Mesenchymal stem cell (in vitro differentiated cells and primary cell): ENCODE measurements at regions not wholly inside any gene's neighbourhood (a gene's known extent, or its start where the extent isn't known, plus 50 kb on each side); places are given as distances from the start of the nearest gene placed in this dataset.
"Not testable (repeated sequence)": the region's sequence is repeated elsewhere in the genome, so short reads cannot be mapped to it uniquely, and the experiment has no call there.

Source experiments
- DNase-seq: peaks from one replicate; pipeline ENCODE4 v3.0.0-alpha.2; 2013
- H2AFZ ChIP-seq: one replicate; pipeline ENCODE4 v1.6.1; 2013; ENCODE audit warnings: low read depth, mild to moderate bottlenecking, control low read depth, inconsistent platforms, low read length, moderate library complexity
- H2AK5ac ChIP-seq: 2 replicates; pipeline ENCODE4 v1.6.1; 2013; ENCODE audit warnings: low read length, moderate library complexity, mild to moderate bottlenecking, inconsistent platforms; ENCODE audit not compliant: severe bottlenecking
- H2BK120ac ChIP-seq: one replicate; pipeline ENCODE4 v1.6.1; 2013; ENCODE audit warnings: low read depth, mild to moderate bottlenecking, inconsistent platforms, low read length, moderate library complexity
- H2BK12ac ChIP-seq, 2 experiments: one replicate each; pipeline ENCODE4 v1.6.1; 2013; ENCODE audit warnings: inconsistent platforms in 2 of 2, low read length in 2 of 2, mild to moderate bottlenecking in 2 of 2, moderate library complexity in 2 of 2, control low read depth in 1 of 2
- H2BK15ac ChIP-seq: one replicate; pipeline ENCODE4 v1.6.1; 2013; ENCODE audit warnings: mild to moderate bottlenecking, low read depth, inconsistent platforms; ENCODE audit not compliant: poor library complexity, severe bottlenecking
- H2BK5ac ChIP-seq: 2 replicates; pipeline ENCODE4 v1.6.1; 2013; ENCODE audit warnings: low read depth, mild to moderate bottlenecking, low read length, control low read depth, inconsistent platforms; ENCODE audit not compliant: poor library complexity, severe bottlenecking
- H3K14ac ChIP-seq, 2 experiments: one replicate each; pipeline ENCODE4 v1.6.1; 2013; ENCODE audit warnings: inconsistent platforms in 2 of 2, low read length in 2 of 2, control low read depth in 1 of 2, mild to moderate bottlenecking in 1 of 2, moderate library complexity in 1 of 2
- H3K18ac ChIP-seq, 2 experiments: one replicate each; pipeline ENCODE4 v1.6.1; 2013; ENCODE audit warnings: inconsistent platforms in 2 of 2, low read length in 2 of 2, control low read depth in 1 of 2, low read depth in 1 of 2, mild to moderate bottlenecking in 1 of 2
- H3K23ac ChIP-seq, 2 experiments: one replicate each; pipeline ENCODE4 v1.6.1; 2013; ENCODE audit warnings: inconsistent platforms in 2 of 2, low read length in 2 of 2, mild to moderate bottlenecking in 2 of 2, moderate library complexity in 2 of 2, control low read depth in 1 of 2
- H3K27ac ChIP-seq: 2 replicates; pipeline ENCODE4 v1.5.1; 2013; ENCODE audit warnings: mild to moderate bottlenecking, moderate library complexity, low read length, control low read depth, inconsistent platforms; ENCODE audit not compliant: poor library complexity, severe bottlenecking
- H3K27me3 ChIP-seq, 2 experiments: 2 replicates each; pipeline versions ENCODE4 v1.6.1 to v1.7.0; 2013; ENCODE audit warnings: low read length in 2 of 2, mild to moderate bottlenecking in 2 of 2, moderate library complexity in 2 of 2, control low read depth in 1 of 2, inconsistent platforms in 1 of 2; ENCODE audit not compliant: control insufficient read depth in 1 of 2, insufficient read depth in 1 of 2
- H3K36me3 ChIP-seq, 2 experiments: 2 replicates each; pipeline versions ENCODE4 v1.6.1 to v1.7.0; 2013; ENCODE audit warnings: low read length in 2 of 2, control low read depth in 1 of 2, inconsistent platforms in 1 of 2, low read depth in 1 of 2, mild to moderate bottlenecking in 1 of 2; ENCODE audit not compliant: insufficient read depth in 2 of 2, control insufficient read depth in 1 of 2
- H3K4ac ChIP-seq, 2 experiments: one replicate each; pipeline ENCODE4 v1.6.1; 2013; ENCODE audit warnings: inconsistent platforms in 2 of 2, low read length in 2 of 2, mild to moderate bottlenecking in 2 of 2, moderate library complexity in 2 of 2, control low read depth in 1 of 2, low read depth in 1 of 2
- H3K4me1 ChIP-seq: 2 replicates; pipeline ENCODE4 v1.6.1; 2013; ENCODE audit warnings: low read depth, low read length, control low read depth; ENCODE audit not compliant: control insufficient read depth, insufficient read depth
- H3K4me2 ChIP-seq: 2 replicates; pipeline ENCODE4 v1.6.1; 2013; ENCODE audit warnings: low read length, mild to moderate bottlenecking, inconsistent platforms; ENCODE audit not compliant: poor library complexity, severe bottlenecking
- H3K4me3 ChIP-seq, 2 experiments: 2 replicates each; pipeline versions ENCODE4 v1.5.1 to v1.7.0; 2013; ENCODE audit warnings: low read length in 2 of 2, mild to moderate bottlenecking in 2 of 2, control low read depth in 1 of 2, low read depth in 1 of 2; ENCODE audit not compliant: insufficient read depth in 1 of 2
- H3K79me1 ChIP-seq: replicated peaks from 2 replicates; pipeline ENCODE4 v1.6.1; 2013; ENCODE audit warnings: mild to moderate bottlenecking, control low read depth, low read length, inconsistent platforms; ENCODE audit not compliant: poor library complexity, severe bottlenecking
- H3K9ac ChIP-seq: 2 replicates; pipeline ENCODE4 v1.7.0; 2013; ENCODE audit warnings: mild to moderate bottlenecking, low read length, moderate library complexity
- H3K9me3 ChIP-seq: 2 replicates; pipeline ENCODE4 v1.7.0; 2013; ENCODE audit warnings: mild to moderate bottlenecking, low read length; ENCODE audit not compliant: control insufficient read depth
- H4K8ac ChIP-seq: one replicate; pipeline ENCODE4 v1.6.1; 2013; ENCODE audit warnings: inconsistent platforms, mild to moderate bottlenecking, low read length, moderate library complexity
- H4K91ac ChIP-seq: one replicate; pipeline ENCODE4 v1.6.1; 2013; ENCODE audit warnings: mild to moderate bottlenecking, low read length, inconsistent platforms
- WGBS: methylation state at CpG from one replicate; pipeline ENCODE4 v1.1.7; 2013; ENCODE audit warnings: mixed read lengths; 5-methylcytosine and 5-hydroxymethylcytosine counted together

GRCh38 chr6:28626386-28626785 is 100.7 kb downstream of the GPX5 start:
- H2AK5ac ChIP-seq, H3K18ac ChIP-seq, H3K23ac ChIP-seq, DNase-seq, H3K27me3 ChIP-seq, H2BK5ac ChIP-seq, H3K9me3 ChIP-seq, H3K27ac ChIP-seq, H3K4me1 ChIP-seq, H2BK120ac ChIP-seq, H4K91ac ChIP-seq, H2BK12ac ChIP-seq, H3K4me2 ChIP-seq, H3K36me3 ChIP-seq, H3K79me1 ChIP-seq, H3K4me3 ChIP-seq, H3K14ac ChIP-seq, H2BK15ac ChIP-seq, H2AFZ ChIP-seq, H3K9ac ChIP-seq, H4K8ac ChIP-seq, H3K4ac ChIP-seq: not testable (repeated sequence)
- no CpG with 5 or more reads among the region's 2 CpGs for WGBS

GRCh38 chr6:28632326-28632851 is 106.7 kb downstream of the GPX5 start:
- H3K14ac ChIP-seq, result no peak overlapping the region
- 80% methylated on average over 3 of the region's 5 CpGs for WGBS

GRCh38 chr6:28633445-28634215 is 107.9 kb downstream of the GPX5 start:
- Histone ChIP-seq H3K18ac (no peak overlapping the region), H3K4me2 (no peak overlapping the region), H2BK12ac (no peak overlapping the region), H3K4me3 (no peak overlapping the region), H4K8ac (no peak overlapping the region), H4K91ac (no peak overlapping the region), H3K36me3 (no peaks in the 10 kb centered on the region), H3K9me3 (no peaks in the 10 kb centered on the region), H3K27ac (no peak overlapping the region), H3K9ac (no peak overlapping the region), H2AK5ac (no peak overlapping the region), H3K4me1 (peaks cover 16% of the 10 kb centered on the region), H3K4ac (no peak overlapping the region), H2BK15ac (no peak overlapping the region), H2BK5ac (no peak overlapping the region), H3K27me3 (peaks cover 10 to 49% of the 10 kb centered on the region in 2 experiments), H3K23ac (no peak overlapping the region), H2AFZ (peak overlapping the region; percentile 23), H3K79me1 (no peaks in the 10 kb centered on the region), H2BK120ac (no peak overlapping the region), H3K14ac (peak overlapping the region in 1 of 2 experiments; percentile 23)
- no peak for DNase-seq
- WGBS, result 53% methylated on average over 24 of the region's 28 CpGs

More at GRCh38 chr6:28632326-28632851, 106.7 kb downstream of the GPX5 start:
- H4K8ac ChIP-seq, result no peak overlapping the region
- H3K4me3 ChIP-seq, result no peak overlapping the region
- no peak overlapping the region for H2AFZ ChIP-seq
- no peaks in the 10 kb centered on the region for H3K36me3 ChIP-seq
- no peak for DNase-seq
- no peak overlapping the region for H2BK5ac ChIP-seq
- no peak overlapping the region for H2AK5ac ChIP-seq
- H3K27me3 ChIP-seq, result peaks cover 5 to 43% of the 10 kb centered on the region in 2 experiments
- no peak overlapping the region for H3K9ac ChIP-seq
- H2BK120ac ChIP-seq, result no peak overlapping the region
- no peak overlapping the region for H2BK12ac ChIP-seq
- no peak overlapping the region for H3K27ac ChIP-seq
- H3K4ac ChIP-seq, result no peak overlapping the region
- H3K18ac ChIP-seq, result no peak overlapping the region
- H3K4me1 ChIP-seq, result peaks cover 16% of the 10 kb centered on the region
- no peak overlapping the region for H4K91ac ChIP-seq
- H3K79me1 ChIP-seq, result no peaks in the 10 kb centered on the region
- no peak overlapping the region for H3K4me2 ChIP-seq
- no peak overlapping the region for H3K23ac ChIP-seq
- no peaks in the 10 kb centered on the region for H3K9me3 ChIP-seq
- H2BK15ac ChIP-seq, result no peak overlapping the region

- DNase-seq, result no peak
These were observed 108.7 kb downstream of the GPX5 start for GRCh38 chr6:28634411-28634760.

More at GRCh38 chr6:28634411-28634760, 108.7 kb downstream of the GPX5 start:
- Histone ChIP-seq H3K23ac (no peak overlapping the region), H2BK15ac (no peak overlapping the region), H3K4me2 (peak overlapping the region; percentile 100), H3K9me3 (no peaks in the 10 kb centered on the region), H3K27me3 (peaks cover 10 to 52% of the 10 kb centered on the region in 2 experiments), H3K27ac (no peak overlapping the region), H3K9ac (no peak overlapping the region), H4K8ac (no peak overlapping the region), H3K36me3 (no peaks in the 10 kb centered on the region), H3K4ac (no peak overlapping the region), H4K91ac (no peak overlapping the region), H2BK12ac (no peak overlapping the region), H3K79me1 (no peaks in the 10 kb centered on the region), H2AFZ (no peak overlapping the region), H2BK120ac (no peak overlapping the region), H2BK5ac (no peak overlapping the region), H3K4me1 (peaks cover 16% of the 10 kb centered on the region), H3K14ac (no peak overlapping the region), H2AK5ac (no peak overlapping the region), H3K4me3 (peak overlapping the region; percentile 55 to 81), H3K18ac (no peak overlapping the region)
- WGBS, result 26% methylated on average over 4 of the region's 4 CpGs
